ENCODE measurements at regions not wholly inside any gene's neighbourhood (a gene's known extent, or its start where the extent isn't known, plus 50 kb on each side); places are given as distances from the start of the nearest gene placed in this dataset.

DNA sequence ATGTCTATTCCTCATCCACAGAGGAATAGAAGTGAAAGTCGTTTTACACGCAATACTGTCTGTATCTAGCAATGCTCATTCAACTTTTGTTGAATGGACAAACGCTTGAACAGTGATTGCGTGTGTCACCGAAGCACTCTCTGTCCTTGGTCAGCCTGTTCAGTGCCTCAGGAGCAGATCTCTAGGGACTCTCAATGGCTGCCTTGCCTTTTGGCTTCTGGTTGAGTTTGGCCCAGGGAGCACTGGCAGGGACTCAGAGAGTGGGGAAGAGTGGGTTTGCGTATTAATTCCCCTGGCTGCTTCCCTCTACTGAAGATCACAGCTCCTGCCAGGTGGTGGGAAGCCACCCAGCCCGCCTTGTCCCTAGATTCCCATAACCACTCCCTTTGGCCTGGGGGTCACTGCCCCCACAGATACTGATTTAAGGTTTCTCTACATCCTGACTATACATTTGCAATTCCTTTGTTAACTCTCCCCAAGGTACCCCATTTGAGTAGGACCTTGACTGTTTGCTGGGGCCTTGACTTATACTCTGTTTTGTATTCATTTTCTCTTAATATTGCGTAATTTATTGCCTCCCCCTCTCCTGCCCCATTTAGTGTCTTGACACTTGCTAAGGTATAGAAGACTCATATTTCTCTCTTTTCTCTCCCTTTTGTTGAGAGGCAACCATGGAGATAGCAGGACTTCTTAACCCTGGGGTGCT is 61.7 kb upstream of the USP24 start:
- TF ChIP-seq, protein P1, sequence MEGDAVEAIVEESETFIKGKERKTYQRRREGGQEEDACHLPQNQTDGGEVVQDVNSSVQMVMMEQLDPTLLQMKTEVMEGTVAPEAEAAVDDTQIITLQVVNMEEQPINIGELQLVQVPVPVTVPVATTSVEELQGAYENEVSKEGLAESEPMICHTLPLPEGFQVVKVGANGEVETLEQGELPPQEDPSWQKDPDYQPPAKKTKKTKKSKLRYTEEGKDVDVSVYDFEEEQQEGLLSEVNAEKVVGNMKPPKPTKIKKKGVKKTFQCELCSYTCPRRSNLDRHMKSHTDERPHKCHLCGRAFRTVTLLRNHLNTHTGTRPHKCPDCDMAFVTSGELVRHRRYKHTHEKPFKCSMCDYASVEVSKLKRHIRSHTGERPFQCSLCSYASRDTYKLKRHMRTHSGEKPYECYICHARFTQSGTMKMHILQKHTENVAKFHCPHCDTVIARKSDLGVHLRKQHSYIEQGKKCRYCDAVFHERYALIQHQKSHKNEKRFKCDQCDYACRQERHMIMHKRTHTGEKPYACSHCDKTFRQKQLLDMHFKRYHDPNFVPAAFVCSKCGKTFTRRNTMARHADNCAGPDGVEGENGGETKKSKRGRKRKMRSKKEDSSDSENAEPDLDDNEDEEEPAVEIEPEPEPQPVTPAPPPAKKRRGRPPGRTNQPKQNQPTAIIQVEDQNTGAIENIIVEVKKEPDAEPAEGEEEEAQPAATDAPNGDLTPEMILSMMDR (IDR thresholded peaks at IDR 0.05; ENCODE audit: extremely low read depth, missing control alignments), result no peak
- no peak for DNase-seq (ENCODE audit: low spot score)

DNA sequence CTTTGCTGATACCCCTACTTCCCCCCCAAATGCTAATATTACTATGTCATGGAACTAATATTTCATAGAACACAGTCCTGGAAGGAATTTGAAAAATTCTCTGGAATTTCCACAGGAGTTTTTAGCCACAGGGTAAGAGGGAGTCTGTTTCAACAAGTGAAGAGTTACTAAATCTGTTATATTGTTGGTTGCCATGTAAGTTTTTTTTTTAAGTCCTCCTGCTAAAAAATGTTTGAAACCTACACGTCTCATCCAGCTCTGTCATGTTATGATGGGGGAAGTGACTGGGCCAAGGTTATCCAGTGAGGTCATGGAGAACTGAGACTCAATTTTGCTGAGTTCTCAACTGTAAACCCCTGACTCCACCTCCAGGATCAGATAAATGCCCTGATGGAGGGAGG is 60.8 kb upstream of the USP24 start:
- TF ChIP-seq, protein P1 (IDR thresholded peaks at IDR 0.05; ENCODE audit: extremely low read depth, missing control alignments), result no peak

GRCh38 chr1:55275151-55275748 is 60.1 kb upstream of the USP24 start:
- TF ChIP-seq, protein P1 (IDR thresholded peaks at IDR 0.05; ENCODE audit: extremely low read depth, missing control alignments), result no peak
- DNase-seq (ENCODE audit: low spot score), result no peak

More for the DNA sequence above, 60.8 kb upstream of the USP24 start:
- DNase-seq (ENCODE audit: low spot score), result no peak

DNA sequence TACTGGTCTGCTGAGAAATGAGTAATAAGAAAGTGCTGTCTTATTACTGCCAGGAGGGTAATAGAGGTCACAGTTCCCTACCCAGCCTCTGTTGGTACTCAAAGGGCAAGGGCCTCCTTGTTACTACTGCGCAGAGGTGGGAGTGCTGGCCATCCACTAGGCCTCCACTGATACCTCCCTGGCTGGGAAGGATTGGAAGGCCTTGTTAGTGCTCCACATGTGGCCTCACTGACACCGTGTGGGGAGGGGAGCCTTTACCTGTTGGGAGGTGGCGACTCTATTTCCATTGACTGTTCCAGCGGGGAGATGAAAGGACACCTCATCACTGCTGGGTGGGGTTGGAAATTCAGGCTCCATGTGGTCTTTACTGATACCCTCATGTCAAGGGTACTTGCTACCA is 57.8 kb upstream of the USP24 start:
- TF ChIP-seq, protein P1 (IDR thresholded peaks at IDR 0.05; ENCODE audit: extremely low read depth, missing control alignments), result no peak
- DNase-seq (ENCODE audit: low spot score), result no peak

Data from GM20000 (cell line).